WTC11 (cell line): ENCODE measurements at regions not wholly inside any gene's neighbourhood (a gene's known extent, or its start where the extent isn't known, plus 50 kb on each side); places are given as distances from the start of the nearest gene placed in this dataset.

Experiments used
- ATAC-seq: fragments of 200-7000 bp; cut with Tn5 transposase; 2 replicates; pipeline ENCODE4 v1.10.0; 2021; ENCODE audit warnings: mild to moderate bottlenecking, moderate library complexity
- CTCF ChIA-PET: fragments of 300-600 bp; sonication (Branson Sonifier 250); formaldehyde crosslinking; loops from one replicate; lab custom pipeline; 2021; ENCODE audit warnings: antibody characterized with exemption; lab: Charles Lee
- POLR2A ChIA-PET: fragments of 350-600 bp; sonication (Branson Sonifier 250); formaldehyde crosslinking; loops from one replicate; lab custom pipeline; 2021; ENCODE audit warnings: antibody characterized with exemption; lab: Charles Lee
- DNase-seq: peaks from one replicate; pipeline ENCODE4 v3.0.0; 2021; ENCODE audit warnings: low spot score
- H3K27ac Mint-ChIP-seq: 2 replicates; pipeline ENCODE4 v1.8.0; 2021; ENCODE audit warnings: mixed read lengths
- H3K27me3 Mint-ChIP-seq: 2 replicates; pipeline ENCODE4 v1.8.0; 2021; ENCODE audit warnings: low read depth, mild to moderate bottlenecking, moderate library complexity, mixed read lengths
- H3K36me3 Mint-ChIP-seq: 2 replicates; pipeline ENCODE4 v1.8.0; 2021; ENCODE audit warnings: mixed read lengths
- H3K4me1 Mint-ChIP-seq: 2 replicates; pipeline ENCODE4 v1.8.0; 2022; ENCODE audit warnings: mixed read lengths
- H3K4me3 Mint-ChIP-seq: 2 replicates; pipeline ENCODE4 v1.8.0; 2021; ENCODE audit warnings: mild to moderate bottlenecking, moderate library complexity, mixed read lengths
- H3K9me3 Mint-ChIP-seq: 2 replicates; pipeline ENCODE4 v1.8.0; 2021; ENCODE audit warnings: mixed read lengths
- AFF4 ChIP-seq: sonication (generic); formaldehyde crosslinking; IDR thresholded peaks from 2 replicates; pipeline ENCODE4 v1.8.1; 2023; ENCODE audit warnings: mild to moderate bottlenecking, missing genetic modification reagents, borderline replicate concordance
- ETV6 ChIP-seq: sonication (generic); formaldehyde crosslinking; IDR thresholded peaks from 2 replicates; pipeline ENCODE4 v1.8.1; 2022; ENCODE audit warnings: mild to moderate bottlenecking, missing genetic modification reagents
- GTF2I ChIP-seq: fragments of 250-450 bp; sonication (Bioruptor Pico); conservative IDR thresholded peaks from 2 replicates; pipeline ENCODE4 v1.4.0; 2021; ENCODE audit warnings: mild to moderate bottlenecking
- MXD4 ChIP-seq: fragments of 250-450 bp; sonication (Bioruptor Pico); IDR thresholded peaks from 2 replicates; pipeline ENCODE4 v1.8.0; 2021; ENCODE audit warnings: mild to moderate bottlenecking, moderate library complexity, borderline replicate concordance
- MYBL2 ChIP-seq: sonication (generic); formaldehyde crosslinking; IDR thresholded peaks from 2 replicates; pipeline ENCODE4 v1.8.1; 2023; ENCODE audit warnings: mild to moderate bottlenecking, moderate library complexity, missing genetic modification reagents
- RORB ChIP-seq: fragments of 250-450 bp; sonication (Bioruptor Pico); IDR thresholded peaks from 2 replicates; pipeline ENCODE4 v1.9.0; 2021; ENCODE audit warnings: mild to moderate bottlenecking
- STAT6 ChIP-seq: sonication (generic); formaldehyde crosslinking; conservative IDR thresholded peaks from 2 replicates; pipeline ENCODE4 v1.8.1; 2023; ENCODE audit warnings: mild to moderate bottlenecking, low read depth, missing genetic modification reagents, moderate library complexity
- TCF7 ChIP-seq: sonication (generic); formaldehyde crosslinking; IDR thresholded peaks from 2 replicates; pipeline ENCODE4 v1.8.0; 2022; ENCODE audit warnings: mild to moderate bottlenecking, low read depth, missing genetic modification reagents, moderate library complexity
- ZBTB21 ChIP-seq: sonication (generic); formaldehyde crosslinking; IDR thresholded peaks from 2 replicates; pipeline ENCODE4 v1.8.1; 2023; ENCODE audit warnings: mild to moderate bottlenecking, missing genetic modification reagents, borderline replicate concordance
- ZNF121 ChIP-seq: sonication (generic); formaldehyde crosslinking; IDR thresholded peaks from 2 replicates; pipeline ENCODE4 v1.8.0; 2023; ENCODE audit warnings: missing genetic modification reagents
- ZNF317 ChIP-seq: sonication (generic); formaldehyde crosslinking; IDR thresholded peaks from 2 replicates; pipeline ENCODE4 v1.8.1; 2023; ENCODE audit warnings: low read depth, mild to moderate bottlenecking, moderate library complexity, missing genetic modification reagents, borderline replicate concordance
- TF ChIP-seq, protein P1 (sequence below): sonication (generic); formaldehyde crosslinking; IDR thresholded peaks from 2 replicates; pipeline ENCODE4 v1.8.1; 2023; ENCODE audit warnings: mild to moderate bottlenecking, moderate library complexity, missing genetic modification reagents
- TF ChIP-seq, protein P2 (sequence below): sonication (generic); formaldehyde crosslinking; IDR thresholded peaks from 2 replicates; pipeline ENCODE4 v1.8.1; 2022; ENCODE audit warnings: missing genetic modification reagents, borderline replicate concordance
- TF ChIP-seq, protein P3 (sequence below): sonication (generic); formaldehyde crosslinking; IDR thresholded peaks from 2 replicates; pipeline ENCODE4 v1.8.0; 2022; ENCODE audit warnings: missing genetic modification reagents
- TF ChIP-seq, protein P4 (sequence below): sonication (generic); formaldehyde crosslinking; IDR thresholded peaks from 2 replicates; pipeline ENCODE4 v1.8.0; 2022; ENCODE audit warnings: mild to moderate bottlenecking, missing genetic modification reagents

DNA sequence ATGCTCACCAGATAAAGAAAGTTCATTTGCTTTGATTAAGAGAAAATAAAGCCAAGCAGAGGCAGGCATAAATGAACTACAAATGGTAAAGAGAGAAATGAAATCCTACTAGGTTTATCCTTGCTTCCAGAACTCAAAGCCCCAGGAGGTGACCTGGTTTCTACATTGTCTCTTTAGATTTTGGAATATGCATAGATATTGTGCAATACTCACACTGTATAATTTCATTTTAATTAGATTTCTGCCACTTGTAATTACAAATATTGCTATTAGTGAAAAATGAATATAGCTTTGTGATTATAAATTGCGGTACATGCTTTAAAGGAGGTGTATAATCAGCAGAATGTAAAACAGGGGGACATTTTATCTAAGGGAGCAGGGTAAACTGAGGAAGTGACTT is 76.9 kb upstream of the NRXN1 start:
- Mint-ChIP-seq H3K9me3 (no peaks in the 10 kb centered on the region), H3K27ac (no peak overlapping the region), H3K4me3 (no peak overlapping the region), H3K27me3 (no peaks in the 10 kb centered on the region), H3K4me1 (peaks cover 46% of the 10 kb centered on the region), H3K36me3 (no peaks in the 10 kb centered on the region)
- ChIA-PET POLR2A (no interaction called here), CTCF (no interaction called here)
- no peak for TF ChIP-seq ZBTB21 (CRISPR knock-in tag)
- no peak for TF ChIP-seq GTF2I (CRISPR knock-in tag)
- TF ChIP-seq, protein P1, sequence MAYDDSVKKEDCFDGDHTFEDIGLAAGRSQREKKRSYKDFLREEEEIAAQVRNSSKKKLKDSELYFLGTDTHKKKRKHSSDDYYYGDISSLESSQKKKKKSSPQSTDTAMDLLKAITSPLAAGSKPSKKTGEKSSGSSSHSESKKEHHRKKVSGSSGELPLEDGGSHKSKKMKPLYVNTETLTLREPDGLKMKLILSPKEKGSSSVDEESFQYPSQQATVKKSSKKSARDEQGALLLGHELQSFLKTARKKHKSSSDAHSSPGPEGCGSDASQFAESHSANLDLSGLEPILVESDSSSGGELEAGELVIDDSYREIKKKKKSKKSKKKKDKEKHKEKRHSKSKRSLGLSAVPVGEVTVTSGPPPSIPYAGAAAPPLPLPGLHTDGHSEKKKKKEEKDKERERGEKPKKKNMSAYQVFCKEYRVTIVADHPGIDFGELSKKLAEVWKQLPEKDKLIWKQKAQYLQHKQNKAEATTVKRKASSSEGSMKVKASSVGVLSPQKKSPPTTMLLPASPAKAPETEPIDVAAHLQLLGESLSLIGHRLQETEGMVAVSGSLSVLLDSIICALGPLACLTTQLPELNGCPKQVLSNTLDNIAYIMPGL (CRISPR knock-in tag): no peak
- TF ChIP-seq STAT6: no peak
- no peak for TF ChIP-seq MXD4 (CRISPR knock-in tag)
- TF ChIP-seq, protein P2, sequence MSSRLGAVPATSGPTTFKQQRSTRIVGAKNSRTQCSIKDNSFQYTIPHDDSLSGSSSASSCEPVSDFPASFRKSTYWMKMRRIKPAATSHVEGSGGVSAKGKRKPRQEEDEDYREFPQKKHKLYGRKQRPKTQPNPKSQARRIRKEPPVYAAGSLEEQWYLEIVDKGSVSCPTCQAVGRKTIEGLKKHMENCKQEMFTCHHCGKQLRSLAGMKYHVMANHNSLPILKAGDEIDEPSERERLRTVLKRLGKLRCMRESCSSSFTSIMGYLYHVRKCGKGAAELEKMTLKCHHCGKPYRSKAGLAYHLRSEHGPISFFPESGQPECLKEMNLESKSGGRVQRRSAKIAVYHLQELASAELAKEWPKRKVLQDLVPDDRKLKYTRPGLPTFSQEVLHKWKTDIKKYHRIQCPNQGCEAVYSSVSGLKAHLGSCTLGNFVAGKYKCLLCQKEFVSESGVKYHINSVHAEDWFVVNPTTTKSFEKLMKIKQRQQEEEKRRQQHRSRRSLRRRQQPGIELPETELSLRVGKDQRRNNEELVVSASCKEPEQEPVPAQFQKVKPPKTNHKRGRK (CRISPR knock-in tag): no peak
- DNase-seq (no peak), ATAC-seq (no peak)

DNA sequence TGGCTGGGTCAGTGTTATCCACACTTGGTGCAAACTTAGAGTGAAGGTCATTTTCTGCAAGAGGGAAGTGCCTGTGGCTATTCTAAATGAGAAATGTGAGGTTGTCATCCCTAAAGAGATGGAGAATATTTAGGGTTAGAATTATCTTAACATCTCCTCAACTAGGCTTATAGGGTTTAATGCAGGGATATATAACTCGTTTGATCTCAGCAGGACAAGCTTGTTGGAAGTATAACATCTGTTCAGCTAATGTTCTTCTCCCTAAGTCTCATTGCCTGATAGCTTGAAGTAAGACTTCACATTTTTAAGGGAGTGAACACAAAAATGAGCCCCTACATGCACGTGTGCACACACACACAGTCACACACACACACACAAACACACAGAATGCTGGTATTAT is 75.9 kb upstream of the NRXN1 start:
- no peak for TF ChIP-seq ETV6
- no peak for TF ChIP-seq GTF2I (CRISPR knock-in tag)
- TF ChIP-seq, protein P3, sequence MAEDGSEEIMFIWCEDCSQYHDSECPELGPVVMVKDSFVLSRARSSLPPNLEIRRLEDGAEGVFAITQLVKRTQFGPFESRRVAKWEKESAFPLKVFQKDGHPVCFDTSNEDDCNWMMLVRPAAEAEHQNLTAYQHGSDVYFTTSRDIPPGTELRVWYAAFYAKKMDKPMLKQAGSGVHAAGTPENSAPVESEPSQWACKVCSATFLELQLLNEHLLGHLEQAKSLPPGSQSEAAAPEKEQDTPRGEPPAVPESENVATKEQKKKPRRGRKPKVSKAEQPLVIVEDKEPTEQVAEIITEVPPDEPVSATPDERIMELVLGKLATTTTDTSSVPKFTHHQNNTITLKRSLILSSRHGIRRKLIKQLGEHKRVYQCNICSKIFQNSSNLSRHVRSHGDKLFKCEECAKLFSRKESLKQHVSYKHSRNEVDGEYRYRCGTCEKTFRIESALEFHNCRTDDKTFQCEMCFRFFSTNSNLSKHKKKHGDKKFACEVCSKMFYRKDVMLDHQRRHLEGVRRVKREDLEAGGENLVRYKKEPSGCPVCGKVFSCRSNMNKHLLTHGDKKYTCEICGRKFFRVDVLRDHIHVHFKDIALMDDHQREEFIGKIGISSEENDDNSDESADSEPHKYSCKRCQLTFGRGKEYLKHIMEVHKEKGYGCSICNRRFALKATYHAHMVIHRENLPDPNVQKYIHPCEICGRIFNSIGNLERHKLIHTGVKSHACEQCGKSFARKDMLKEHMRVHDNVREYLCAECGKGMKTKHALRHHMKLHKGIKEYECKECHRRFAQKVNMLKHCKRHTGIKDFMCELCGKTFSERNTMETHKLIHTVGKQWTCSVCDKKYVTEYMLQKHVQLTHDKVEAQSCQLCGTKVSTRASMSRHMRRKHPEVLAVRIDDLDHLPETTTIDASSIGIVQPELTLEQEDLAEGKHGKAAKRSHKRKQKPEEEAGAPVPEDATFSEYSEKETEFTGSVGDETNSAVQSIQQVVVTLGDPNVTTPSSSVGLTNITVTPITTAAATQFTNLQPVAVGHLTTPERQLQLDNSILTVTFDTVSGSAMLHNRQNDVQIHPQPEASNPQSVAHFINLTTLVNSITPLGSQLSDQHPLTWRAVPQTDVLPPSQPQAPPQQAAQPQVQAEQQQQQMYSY (CRISPR knock-in tag): no peak
- no peak for TF ChIP-seq ZNF121 (CRISPR knock-in tag)
- TF ChIP-seq ZNF317: no peak
- no peak for TF ChIP-seq MYBL2 (CRISPR knock-in tag)
- TF ChIP-seq, protein P4, sequence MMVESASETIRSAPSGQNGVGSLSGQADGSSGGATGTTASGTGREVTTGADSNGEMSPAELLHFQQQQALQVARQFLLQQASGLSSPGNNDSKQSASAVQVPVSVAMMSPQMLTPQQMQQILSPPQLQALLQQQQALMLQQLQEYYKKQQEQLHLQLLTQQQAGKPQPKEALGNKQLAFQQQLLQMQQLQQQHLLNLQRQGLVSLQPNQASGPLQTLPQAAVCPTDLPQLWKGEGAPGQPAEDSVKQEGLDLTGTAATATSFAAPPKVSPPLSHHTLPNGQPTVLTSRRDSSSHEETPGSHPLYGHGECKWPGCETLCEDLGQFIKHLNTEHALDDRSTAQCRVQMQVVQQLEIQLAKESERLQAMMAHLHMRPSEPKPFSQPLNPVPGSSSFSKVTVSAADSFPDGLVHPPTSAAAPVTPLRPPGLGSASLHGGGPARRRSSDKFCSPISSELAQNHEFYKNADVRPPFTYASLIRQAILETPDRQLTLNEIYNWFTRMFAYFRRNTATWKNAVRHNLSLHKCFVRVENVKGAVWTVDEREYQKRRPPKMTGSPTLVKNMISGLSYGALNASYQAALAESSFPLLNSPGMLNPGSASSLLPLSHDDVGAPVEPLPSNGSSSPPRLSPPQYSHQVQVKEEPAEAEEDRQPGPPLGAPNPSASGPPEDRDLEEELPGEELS (CRISPR knock-in tag): no peak
- no peak for TF ChIP-seq MXD4 (CRISPR knock-in tag)
- TF ChIP-seq TCF7 (CRISPR knock-in tag): no peak
- no peak for TF ChIP-seq RORB
- no peak for TF ChIP-seq AFF4 (CRISPR knock-in tag)
- POLR2A ChIA-PET: no interaction called here
- DNase-seq (no peak), ATAC-seq (no peak)
- H3K4me1 Mint-ChIP-seq: peaks cover 55% of the 10 kb centered on the region
- no peaks in the 10 kb centered on the region for H3K27me3 Mint-ChIP-seq
- H3K36me3 Mint-ChIP-seq: no peaks in the 10 kb centered on the region
- no peak overlapping the region for H3K4me3 Mint-ChIP-seq
- CTCF ChIA-PET: no interaction called here
- H3K27ac Mint-ChIP-seq: no peak overlapping the region
- H3K9me3 Mint-ChIP-seq: no peaks in the 10 kb centered on the region
